ENCODE measurements at regions not wholly inside any gene's neighbourhood (a gene's known extent, or its start where the extent isn't known, plus 50 kb on each side); places are given as distances from the start of the nearest gene placed in this dataset.

DNA sequence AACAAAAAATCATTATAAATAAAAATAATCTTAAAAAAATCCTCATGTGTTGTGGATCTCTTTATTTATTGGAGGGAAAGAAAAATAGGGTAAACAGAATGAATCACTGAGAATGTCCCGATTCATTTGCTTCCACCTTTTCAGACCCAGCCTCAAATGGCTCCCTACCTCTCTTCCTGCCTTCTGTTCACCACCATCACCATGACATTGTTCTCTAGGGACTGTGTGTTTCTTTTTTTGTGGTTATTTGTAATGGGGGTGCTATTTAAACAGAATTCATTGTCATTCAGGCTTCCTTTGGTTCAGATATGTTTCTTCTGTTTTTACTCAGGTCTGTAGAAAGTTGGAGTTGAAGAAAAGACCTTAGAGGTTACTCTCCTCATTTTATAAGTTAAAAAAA lies 198.2 kb downstream of the KIF4B start:
- no peak for DNase-seq

DNA sequence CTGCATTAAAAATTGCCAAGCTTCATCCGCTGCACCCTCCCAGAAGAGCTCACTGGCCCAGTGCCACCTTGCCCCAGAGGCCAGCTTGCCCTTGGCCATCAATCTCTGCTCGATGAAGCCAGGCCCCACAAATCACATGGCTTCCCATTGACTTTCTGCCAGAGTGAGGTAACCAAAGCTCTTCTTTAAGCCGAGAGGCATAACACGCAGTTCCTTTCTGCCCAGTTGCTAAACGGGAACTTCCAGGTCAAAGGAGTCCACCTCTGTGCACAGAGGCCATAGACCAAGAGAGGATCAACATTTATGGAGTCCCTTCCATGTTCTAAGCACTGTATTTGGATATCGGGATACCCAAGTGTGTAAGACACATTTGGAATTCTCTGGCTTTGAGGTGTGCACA lies 208.8 kb downstream of the KIF4B start:
- DNase-seq = no peak

DNA sequence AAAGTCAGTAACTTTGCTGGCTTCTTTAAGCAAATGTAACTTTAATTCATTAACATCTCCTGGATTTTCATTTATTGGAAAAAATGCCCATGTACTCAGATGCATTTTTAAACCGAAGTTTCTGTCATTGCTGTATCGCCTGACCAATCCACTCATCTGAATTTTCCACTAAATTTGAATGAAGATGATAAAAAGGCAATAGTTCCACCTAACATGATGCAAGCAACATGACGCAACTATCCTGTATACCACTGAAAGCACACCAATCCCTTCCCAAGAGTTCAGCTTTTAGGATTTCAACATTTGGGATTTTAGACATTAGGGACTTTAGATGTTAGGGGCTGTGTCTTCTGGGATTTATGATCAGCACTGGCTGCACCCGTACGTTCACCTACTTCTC lies 215.6 kb downstream of the KIF4B start:
- DNase-seq = no peak

DNA sequence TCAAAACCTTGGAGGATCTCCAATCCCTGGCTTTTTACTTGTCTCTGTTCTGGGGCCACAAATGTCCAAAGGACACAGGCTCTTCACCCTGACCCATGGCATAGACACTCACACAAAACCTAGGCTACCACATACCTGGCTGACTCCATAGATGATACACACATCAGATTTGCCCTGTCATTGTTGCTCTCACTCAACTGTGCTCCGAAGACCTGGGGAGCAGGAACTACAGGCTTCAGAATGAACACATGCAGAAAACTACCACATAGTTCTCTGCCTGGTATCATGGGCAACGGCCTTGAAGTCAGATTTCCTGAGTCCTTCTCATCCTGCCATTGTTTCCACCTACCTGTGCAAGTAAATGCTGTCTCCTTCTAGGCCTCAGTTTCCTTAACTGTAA lies 226.2 kb downstream of the KIF4B start:
- no peak for DNase-seq

DNA sequence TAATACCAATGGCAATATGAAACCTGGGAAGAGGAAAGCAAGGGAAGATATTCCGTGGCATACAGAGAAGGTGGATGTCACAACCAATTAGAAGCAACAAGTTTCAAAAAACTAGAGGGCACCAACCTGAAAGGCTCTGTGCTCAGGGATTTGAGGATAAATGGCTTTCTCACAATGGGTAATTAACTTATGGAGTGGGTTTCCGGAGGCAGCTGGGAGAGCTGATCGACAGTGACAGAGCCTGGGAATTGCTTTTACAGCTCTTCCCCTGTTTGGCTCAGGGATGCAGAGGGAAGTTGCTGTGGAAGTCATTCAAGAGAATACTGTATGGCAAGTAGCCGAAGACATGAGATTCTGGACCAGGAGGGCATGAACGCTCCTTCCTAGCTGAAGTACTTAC lies 237.0 kb downstream of the KIF4B start:
- no peak for DNase-seq

DNA sequence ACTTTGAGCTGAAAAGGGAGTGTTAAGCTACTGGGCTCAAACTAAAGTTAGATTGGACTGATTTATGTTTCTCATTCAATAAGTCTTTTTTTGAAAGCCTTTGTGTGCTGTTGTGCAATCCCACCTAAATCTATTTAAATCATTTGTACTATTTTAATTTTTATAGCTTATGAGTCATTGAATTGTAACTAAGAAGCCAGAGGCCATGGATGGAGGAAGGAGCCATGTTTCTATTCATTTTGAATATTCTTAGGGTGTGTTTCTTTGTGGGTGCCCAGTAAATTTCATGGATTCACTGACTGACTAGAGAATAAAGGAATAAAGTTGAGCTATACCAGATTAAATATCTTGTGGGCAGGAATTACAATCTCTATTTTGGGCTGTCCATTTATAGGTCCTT lies 238.5 kb downstream of the KIF4B start:
- DNase-seq = no peak

DNA sequence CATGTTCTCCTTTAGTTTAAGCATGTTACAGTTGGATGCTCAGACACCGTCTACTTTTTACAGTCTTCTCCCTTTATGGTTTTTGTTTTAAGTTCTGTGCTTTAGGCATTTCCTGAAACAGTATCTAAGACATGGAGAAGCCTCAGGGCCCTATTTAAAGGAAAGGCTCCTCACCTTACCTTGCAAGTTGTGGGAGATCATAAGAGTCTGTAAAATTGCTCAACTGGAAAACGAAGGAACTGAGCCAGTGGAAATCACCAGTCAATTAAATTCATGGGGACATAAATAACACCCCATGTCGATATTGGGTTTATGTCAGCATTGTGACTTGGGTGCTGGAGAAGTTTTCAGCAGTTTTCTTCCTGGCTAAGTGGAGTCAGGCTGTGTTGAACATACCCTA lies 239.2 kb downstream of the KIF4B start:
- no peak for DNase-seq

DNA sequence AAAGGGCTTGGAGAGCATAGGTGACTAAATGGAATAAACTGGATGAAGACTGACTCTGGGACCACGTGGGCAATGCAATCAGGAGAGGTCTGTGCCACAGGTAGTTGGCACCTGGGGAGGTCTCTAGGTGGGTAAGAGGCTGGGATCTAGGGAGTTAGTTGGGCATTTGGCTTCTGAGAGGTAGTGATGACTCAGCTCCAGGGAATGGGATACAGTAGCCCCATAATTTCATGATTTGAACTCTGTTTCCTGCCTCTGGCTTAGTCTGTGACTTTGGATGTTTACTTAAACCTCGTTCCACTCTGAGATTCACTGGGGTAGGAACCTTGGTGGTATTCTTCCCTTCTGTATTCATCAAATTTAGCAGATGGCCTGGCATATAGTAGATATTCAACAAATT lies 240.8 kb downstream of the KIF4B start:
- no peak for DNase-seq

DNA sequence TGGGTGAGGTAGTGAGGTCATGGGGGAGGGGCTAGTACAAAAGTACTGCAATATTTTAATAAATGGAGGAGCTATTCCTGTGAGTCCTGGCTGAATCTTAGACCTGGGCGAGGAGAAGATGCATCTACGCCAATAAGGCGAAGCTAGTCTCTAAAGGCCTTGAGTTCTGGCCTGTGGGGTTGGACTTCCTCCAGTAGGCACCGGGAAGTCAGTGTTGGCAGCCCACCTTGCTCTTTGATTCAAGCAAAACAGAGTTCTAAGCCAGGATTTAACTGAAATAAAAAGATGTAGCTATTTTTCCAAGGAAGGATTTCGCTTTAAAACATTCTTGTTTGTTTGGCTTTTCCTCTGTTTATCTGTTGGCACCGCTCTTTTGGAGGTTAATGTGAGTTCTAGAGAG lies 244.6 kb downstream of the KIF4B start:
- DNase-seq = no peak

DNA sequence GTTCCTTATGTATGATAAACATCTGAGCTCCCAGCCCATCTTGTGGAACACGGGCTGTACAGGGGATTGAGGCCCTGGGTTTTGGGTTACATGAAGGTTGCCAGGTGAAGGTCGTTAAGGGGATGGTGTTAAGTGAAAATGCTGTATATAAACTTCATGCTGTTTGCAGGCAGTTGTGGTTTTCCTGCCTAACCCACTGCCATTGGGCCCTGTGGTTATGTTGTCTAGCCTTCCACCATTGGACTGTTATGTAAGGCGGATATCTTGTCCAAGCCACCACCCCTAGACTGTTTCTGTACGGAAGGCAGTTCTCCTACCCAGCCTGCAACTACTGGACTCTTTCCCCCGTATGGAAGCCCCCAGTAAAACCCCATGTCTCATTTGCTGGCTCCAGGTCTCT lies 246.1 kb downstream of the KIF4B start:
- DNase-seq = no peak

DNA sequence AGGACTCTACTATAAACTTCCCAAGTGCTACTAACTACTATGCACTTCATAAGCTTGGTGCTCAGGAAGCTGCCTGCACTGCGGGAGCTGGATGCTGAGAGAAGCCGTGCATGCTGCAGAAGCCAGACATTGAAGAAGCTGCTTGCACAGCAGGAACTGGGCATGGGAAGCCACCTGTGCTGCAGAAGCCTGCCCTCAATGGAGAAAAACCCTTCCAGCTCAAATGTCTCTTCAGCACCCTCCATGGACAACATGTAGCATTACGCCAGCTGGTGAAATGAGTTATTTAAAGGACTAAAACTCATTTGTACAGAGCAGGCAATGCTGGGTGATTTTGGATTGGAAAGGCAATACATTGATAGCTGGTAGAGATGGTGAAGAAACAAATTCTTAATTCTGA lies 247.2 kb downstream of the KIF4B start:
- no peak for DNase-seq

DNA sequence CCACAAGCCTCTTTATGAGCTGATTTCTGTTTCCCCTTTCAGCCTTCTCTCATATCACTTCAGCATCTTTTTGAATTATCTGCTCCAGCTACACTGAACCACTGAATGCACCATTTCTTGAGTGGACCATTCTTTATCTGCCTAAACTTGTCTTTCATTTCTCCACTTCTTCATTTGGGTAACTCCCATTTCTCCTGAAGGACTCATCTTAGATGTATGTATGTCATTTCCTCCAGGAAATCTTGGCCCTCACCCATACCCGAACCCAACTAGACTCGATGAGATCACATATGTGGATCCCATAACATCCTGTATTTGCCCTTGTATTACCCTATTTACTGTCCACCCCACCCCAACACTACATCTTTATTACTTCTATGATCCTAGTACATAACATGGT lies 249.8 kb downstream of the KIF4B start:
- no peak for DNase-seq

DNA sequence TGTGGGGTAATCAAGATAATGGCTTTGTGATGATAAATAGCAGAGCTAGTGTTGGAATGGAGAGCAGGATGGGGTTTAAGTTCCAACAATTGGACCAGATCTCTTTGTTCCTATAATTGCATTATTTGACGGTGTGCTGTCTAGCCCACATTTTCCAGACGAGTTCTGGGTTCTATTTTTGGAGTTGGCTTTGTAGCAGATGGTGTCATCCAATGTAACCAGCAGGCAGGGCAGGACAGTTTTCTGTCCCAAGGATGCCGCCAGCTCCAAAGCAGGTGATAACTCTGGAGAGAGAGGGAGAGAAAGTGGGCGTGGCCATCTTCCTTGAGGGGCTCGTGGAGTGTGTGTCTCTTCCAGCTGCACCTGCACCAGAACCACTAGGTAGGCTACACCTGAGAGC lies 251.3 kb downstream of the KIF4B start:
- DNase-seq = no peak

DNA sequence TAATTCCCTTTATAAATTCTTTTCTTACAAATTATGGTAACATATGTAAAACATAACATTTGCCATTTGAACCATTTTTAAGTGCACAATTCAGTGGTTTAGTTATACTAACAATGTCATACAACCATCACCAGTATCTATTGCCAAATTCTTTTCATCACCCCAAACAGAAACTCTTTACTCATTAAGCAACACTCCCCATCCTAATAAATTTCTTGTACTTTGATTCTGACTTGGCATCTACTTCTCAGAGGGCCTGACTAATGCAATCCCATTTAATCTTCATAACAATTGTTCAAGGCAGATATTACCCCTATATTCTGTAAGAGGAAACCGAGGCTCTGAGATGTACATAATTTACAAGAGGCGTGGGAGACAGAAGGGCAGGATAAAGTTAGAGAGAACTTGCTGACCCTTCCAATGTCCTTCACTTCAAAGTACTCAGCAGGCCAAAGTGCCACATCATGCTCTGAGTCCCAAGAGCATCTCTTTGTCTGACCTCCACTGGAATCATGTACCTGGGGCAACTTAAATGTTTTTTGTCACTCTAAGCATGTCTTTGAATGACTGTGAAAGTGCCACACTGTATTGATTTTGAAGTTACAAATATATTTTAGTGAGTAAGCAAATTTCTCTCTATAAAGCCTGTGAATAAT lies 255.3 kb downstream of the KIF4B start:
- DNase-seq = no peak

DNA sequence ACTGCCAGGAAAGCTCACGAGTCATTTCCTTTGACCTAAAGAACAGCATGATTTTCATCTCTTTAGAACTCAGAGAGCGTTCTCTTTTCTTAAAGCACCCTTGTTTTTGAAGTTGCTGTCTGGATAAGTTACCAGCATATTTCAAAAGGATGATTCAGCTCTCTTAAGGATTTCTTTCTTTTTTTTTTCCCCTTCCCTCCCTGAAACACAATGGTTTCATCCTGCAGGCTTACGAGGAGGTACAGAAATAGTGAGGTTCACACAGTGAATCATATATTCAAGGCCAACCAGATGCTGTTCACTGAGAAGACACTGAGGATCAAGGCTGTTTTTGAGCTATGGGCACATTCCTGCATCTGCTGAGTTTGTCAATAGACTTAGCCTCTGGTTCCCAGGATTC lies 257.2 kb downstream of the KIF4B start:
- DNase-seq = no peak

DNA sequence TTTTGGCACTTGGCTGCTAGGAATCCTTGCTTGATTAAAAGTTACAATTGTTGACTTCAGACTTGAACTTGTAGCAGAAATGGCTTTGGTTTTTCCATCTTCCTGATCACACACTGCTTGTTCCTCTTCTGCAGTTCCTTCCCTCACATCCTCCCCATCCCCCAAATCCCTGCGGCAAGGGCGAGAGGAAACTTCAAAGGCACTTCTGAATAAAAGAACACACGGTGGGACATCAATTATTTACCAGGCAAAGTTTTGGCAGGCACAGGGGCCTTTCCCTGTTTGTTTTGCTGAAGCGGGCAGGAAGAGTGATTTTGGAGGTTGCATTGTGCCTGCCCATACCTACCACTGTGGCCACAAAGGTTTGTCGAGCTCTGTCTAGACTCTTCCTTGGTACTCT lies 260.9 kb downstream of the KIF4B start:
- DNase-seq = no peak

DNA sequence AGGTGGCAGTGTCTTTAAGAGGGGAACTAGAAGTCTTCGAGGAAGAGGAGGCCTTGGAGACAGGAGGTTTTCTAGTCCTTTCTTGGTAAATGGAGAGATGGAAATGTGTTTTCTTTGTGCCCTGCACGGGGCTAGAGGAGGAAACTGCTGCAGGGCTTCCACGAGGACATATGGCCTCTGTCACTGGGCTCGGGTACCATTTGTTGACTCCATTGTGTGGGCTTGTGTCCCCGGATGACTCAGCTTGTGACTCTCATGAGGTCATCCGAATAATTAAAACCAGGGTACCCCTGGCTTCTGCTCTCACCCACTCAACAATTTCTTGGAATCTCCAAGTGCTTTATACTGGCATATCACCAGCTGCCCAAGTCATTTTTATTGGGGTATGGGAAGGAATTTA lies 261.7 kb downstream of the KIF4B start:
- DNase-seq = no peak

DNA sequence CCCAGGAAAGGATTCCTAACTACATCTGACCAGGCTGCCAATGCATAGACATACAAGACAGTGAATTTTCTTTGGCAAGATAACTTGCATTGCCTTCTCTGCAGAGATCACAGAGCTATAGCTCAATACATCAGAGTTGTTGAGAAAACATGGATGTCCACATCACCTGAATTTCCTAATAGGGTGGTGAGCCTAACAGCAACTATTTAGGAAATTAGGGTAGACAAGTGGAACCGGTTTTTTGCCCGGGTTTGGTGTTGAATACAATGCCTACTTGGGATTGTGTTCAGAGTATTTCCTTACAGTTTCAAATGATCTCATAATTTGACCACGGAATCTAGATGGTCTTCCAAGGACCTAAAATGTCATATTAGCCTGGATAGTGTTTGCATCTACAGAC lies 262.7 kb downstream of the KIF4B start:
- DNase-seq = no peak

DNA sequence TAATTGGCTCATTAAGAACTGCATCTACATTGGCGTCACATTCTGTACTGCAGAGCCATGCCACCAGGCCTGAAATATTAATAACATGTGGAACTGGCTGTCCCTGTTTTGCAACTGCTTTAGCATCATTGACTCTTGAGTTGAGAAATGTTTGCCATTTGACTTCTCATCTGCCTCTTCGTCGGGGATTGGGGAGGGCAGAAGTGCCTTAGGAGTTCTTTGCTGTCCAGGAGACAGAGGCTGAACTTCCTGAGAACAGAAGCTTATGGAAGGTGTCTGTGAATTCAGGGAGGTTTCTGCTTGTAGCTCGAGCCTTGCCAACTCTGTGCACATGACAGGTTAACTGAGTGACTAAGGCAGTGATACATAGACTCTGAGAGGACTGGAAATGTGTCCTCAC lies 265.0 kb downstream of the KIF4B start:
- DNase-seq = no peak

DNA sequence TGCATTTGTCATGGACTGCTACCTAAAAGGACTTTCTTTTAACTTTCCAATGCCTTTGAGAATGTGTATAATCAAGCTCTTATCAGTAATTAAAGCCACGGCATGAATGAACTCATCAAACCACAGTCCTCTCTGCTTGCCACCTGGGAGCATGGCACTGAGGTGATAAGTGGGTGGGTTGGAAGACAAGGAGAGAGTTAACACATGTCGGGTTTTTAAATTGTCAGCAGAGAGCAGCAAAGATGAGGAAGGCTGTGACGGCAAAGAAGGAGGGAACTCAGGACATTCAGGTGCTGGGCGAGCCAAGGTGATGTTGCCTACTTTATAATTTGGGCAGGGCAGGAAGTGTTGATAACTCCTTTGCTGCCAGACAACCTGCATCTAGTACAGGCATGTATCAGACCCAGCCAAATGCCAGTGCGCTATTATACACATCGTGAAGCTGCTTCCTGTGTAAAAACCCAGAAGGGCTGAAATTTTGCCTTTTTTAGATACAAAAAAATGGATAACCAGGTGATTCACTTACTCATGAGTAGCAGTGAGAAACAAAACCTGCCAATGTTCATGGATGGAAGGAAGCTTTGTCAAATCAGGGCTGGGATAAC lies 269.1 kb downstream of the KIF4B start:
- no peak for DNase-seq

DNA sequence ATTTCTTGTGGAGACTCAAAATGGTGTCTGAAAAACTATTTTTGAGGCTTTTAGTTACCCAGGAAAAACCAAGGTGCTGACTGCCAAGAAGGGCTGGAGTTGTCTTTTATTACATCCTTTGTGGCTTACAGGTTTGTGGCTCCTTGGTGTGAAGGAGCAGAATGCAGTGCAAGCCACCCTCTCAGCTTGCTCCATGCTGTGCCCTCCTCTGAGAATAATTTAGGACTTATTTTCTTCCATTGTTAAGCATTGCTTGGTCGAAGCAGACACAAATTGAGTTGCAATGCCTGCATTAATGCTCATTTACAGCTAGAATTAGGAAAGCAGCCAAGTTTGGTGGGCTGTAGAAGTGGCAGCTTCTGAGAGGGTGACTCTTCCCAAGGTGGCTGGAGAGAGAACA lies 272.2 kb downstream of the KIF4B start:
- no peak for DNase-seq

DNA sequence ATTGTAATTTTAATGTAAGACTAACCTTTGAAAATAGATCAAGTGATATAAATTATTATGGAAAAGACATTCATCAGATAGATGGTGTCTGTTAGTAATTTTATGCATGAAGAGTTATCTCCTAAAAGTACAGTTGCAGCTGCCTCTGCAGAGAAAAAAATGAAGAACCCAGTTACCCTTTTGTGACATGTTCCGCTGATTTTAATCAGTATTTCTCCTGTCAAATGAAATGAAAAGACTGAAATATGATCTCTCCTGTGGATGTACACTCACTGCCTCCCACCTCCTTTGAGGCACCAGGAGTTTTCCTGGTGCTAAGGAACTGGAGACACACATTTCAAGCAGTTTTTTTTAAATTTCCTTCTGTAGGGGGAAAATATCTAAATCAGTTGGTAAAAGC lies 277.4 kb downstream of the KIF4B start:
- no peak for DNase-seq

DNA sequence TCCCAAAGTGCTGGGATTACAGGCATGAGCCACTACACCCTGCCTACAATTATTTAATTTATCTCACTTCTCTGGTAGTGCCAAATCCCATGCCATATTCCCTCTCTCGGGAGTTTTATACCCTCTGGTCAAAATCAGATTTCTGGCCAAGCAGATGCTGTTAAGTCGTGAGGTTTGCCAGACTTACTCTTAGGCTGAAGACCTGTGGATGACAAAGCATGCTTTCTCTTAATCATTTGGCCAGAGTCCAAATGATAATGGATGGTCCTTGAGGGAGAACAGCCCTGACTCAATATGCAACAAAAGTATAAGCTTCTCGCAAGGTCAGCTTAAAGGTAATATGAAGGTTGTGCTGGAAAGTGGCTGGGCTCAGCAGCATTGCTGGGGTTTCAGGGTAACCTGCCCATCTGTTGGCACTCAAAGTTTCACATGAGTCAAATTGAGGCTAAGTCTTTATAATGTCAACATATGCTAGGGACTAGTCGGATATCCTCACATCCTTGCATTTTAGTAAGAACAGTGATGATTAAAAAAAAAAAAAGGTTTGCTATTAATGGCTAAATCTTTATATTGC lies 280.1 kb downstream of the KIF4B start:
- DNase-seq = no peak

DNA sequence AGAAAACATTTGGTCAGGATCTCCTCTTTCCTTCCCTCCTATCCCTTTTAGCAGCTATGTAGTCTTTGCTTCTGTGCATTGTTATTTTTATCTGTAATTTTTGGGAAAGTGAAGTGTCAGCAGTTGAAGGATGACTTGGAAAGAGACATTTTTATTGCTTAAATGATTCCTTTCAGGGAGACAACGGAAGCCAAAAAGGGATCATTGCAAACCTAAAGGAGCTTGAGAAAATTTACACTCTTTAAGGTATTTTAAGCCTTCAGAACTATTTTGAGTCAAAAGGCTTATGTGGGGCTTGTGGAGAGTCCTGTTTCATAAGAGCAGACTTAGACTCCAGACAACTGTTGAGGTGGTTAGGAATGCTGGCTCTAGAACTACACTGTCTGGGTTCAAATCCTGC lies 281.6 kb downstream of the KIF4B start:
- no peak for DNase-seq

DNA sequence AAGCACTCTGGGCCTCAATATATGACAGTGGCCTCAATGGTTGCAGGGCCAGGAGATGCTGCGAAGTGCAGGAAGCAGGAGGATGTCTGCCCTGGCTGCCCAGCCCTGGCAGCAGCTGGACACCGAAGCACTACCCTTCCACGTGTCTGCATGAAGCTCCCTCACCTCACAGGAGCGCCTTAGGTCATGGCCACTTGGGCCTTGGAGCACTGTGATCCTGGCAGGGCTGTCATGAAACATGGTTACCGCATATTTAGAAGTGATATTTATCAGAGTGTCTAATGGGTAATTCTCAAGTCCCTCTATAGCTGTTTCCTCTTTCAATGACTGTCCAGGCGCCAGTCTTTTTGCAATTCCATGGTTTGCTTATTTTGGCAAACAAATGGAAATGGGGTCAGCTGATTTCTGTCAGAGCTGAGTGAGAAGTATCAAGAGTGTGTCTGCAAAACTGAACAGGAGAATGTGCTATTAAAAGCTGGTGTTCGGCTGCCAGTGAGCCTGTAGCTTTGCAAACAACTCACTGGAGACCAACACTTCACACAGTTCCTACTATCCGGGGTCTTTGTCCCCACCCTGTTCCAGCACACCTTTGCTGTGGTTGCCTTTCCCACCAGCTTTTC lies 285.9 kb downstream of the KIF4B start:
- DNase-seq = no peak

Data from stimulated activated CD8-positive, alpha-beta memory T cell treated with anti-CD3 and anti-CD28 coated beads, Interleukin-4, amount 100 ng/mL, for 48 hours (primary cell).